H1 (cell line): ENCODE measurements at regions not wholly inside any gene's neighbourhood (a gene's known extent, or its start where the extent isn't known, plus 50 kb on each side); places are given as distances from the start of the nearest gene placed in this dataset.

Source experiments
- BACH1 ChIP-seq: IDR thresholded peaks from 2 replicates; pipeline ENCODE4 v1.6.1; 2012; ENCODE audit warnings: low read length, improper control_type of control experiment
- CTBP2 ChIP-seq: IDR thresholded peaks from 2 replicates; pipeline ENCODE4 v1.7.0; 2011; ENCODE audit warnings: borderline replicate concordance, mild to moderate bottlenecking, moderate library complexity, mixed read lengths, low read length; ENCODE audit not compliant: insufficient read depth, insufficient read length
- YY1 ChIP-seq: IDR thresholded peaks from 2 replicates; pipeline ENCODE4 v1.6.1; 2011; ENCODE audit warnings: low read depth, mild to moderate bottlenecking, low read length

DNA sequence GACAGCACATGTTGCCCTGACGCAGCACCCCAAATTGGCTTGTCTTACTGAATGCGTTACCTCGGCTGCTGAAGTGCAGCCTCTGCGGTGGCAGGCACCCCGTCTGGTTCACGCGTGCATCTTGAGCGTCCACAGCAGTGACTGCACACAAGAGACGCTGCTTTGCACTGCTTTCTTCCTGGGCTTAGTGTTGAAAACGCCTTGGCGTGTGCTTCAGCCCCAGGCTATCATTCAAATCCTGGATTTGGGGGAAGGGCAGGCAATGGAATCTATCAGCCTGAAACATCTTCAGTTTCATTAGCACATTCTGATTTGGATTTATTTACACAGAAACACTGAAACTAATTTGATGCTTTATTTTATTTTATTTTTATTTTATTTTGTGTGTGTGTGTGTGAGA, 342.7 kb downstream of the SMOC2 start (continued):
- no peak for TF ChIP-seq BACH1
- TF ChIP-seq CTBP2: no peak
- TF ChIP-seq YY1: no peak
